ENCODE measurements at regions not wholly inside any gene's neighbourhood (a gene's known extent, or its start where the extent isn't known, plus 50 kb on each side); places are given as distances from the start of the nearest gene placed in this dataset.
"Not testable (repeated sequence)": the region's sequence is repeated elsewhere in the genome, so short reads cannot be mapped to it uniquely, and the experiment has no call there.

DNA sequence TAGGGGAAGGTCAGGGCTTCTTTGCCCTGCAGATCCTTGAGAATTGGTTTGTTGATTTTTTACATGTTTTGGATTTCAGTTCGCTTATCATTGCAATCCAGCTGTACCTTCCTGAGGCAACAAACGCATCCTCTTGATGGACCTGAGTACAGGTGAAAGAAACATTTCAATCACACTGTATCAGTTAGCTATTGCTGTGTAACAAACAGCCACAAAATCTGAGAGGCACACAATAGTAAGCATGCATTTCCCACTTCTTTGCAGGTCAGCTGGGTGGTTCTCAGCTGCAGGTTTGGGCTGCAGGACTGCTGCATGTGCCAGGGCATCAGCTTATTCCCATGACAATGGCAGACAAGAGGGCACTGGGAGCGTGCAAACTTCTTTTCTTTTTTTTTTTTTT lies 586.4 kb downstream of the MATN1 start:
- H3K9me3 ChIP-seq (ENCODE audit: low read length): no peaks in the 10 kb centered on the region
- no peak overlapping the region for H3K4me3 ChIP-seq (ENCODE audit: low read length)
- no peaks in the 10 kb centered on the region for H4K20me1 ChIP-seq (ENCODE audit: insufficient read depth, low read depth, low read length)

DNA sequence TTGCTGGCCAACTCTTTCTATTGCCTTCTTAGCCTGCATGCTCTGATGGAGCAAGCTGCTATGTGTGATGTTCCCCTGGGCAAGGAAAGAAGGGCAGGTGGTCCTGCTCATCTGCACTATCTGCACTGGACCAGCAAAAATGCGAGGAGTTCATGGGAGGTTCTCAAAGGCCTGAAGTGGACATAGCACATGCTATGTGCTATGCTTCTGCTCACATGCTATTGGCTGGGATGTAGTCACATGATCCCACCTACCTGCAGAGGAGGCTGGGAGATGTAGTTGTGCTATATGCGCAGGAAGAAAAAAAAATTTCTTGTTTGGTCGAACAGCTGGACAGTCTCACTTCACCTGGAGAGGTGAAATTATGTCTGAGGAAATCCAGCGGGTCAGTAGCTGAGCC lies 587.7 kb downstream of the MATN1 start:
- Histone ChIP-seq H2AFZ (ENCODE audit: low read length) (no peak overlapping the region), H3K27me3 (ENCODE audit: low read length) (no peaks in the 10 kb centered on the region), H3K9me2 (replicated peaks; ENCODE audit: insufficient read depth, low read length) (no peaks in the 10 kb centered on the region), H4K20me1 (ENCODE audit: insufficient read depth, low read depth, low read length) (no peaks in the 10 kb centered on the region), H3K27ac (ENCODE audit: low read length) (no peak overlapping the region), H3K4me3 (ENCODE audit: low read length) (no peak overlapping the region), H3K9me3 (ENCODE audit: low read length) (no peaks in the 10 kb centered on the region), H3K4me2 (ENCODE audit: low read depth, low read length, poor library complexity, severe bottlenecking) (no peak overlapping the region), H3K36me3 (ENCODE audit: insufficient read depth, low read length) (no peaks in the 10 kb centered on the region), H3K79me2 (ENCODE audit: low read length) (no peaks in the 10 kb centered on the region), H3K4me1 (ENCODE audit: low read length) (no peaks in the 10 kb centered on the region), H3K9ac (ENCODE audit: low read length) (no peak overlapping the region)
- DNase-seq: no peak

More for the DNA sequence above, 586.4 kb downstream of the MATN1 start:
- H3K9ac ChIP-seq (ENCODE audit: low read length): no peak overlapping the region
- no peaks in the 10 kb centered on the region for H3K27me3 ChIP-seq (ENCODE audit: low read length)
- H3K9me2 ChIP-seq (replicated peaks; ENCODE audit: insufficient read depth, low read length): no peaks in the 10 kb centered on the region
- H3K4me1 ChIP-seq (ENCODE audit: low read length): no peaks in the 10 kb centered on the region
- no peak overlapping the region for H3K27ac ChIP-seq (ENCODE audit: low read length)
- no peak for DNase-seq
- H3K79me2 ChIP-seq (ENCODE audit: low read length): no peaks in the 10 kb centered on the region
- H3K4me2 ChIP-seq (ENCODE audit: low read depth, low read length, poor library complexity, severe bottlenecking): no peak overlapping the region
- no peaks in the 10 kb centered on the region for H3K36me3 ChIP-seq (ENCODE audit: insufficient read depth, low read length)
- no peak overlapping the region for H2AFZ ChIP-seq (ENCODE audit: low read length)

DNA sequence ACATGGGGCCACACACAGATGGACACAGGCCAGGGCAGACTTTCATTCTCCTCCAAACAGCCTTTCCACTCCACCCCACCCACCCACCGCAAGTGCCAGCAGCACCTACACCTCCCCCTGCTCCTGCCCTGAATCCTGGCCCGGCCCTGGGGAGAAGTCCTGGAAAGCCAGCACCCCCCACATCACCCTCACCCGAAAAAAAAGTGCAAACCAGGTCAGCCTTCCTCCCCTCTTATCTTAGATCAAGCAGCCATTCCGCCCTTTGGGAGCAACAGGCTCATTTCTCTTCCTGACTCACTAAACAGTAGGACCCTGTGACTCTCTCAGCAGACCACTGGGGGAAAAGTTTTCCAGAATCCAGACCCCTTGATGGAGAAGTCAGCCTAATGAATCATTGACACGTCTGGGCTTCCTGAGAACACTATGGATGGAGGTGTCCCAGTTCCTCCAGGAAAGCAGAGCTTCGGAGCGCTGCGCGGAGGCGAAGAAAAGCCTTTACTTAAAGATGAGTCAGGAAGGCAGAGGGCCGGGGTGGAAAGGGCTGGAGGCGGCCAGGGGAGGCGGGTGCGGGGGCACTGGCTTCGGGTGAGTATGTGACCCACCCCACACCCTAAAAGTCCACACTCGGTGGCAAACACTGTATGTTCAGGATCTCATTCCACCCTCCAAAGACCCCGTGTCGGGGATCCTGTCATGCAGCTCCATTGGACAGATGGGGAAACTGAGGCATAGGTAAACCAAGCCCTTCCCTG lies 588.7 kb downstream of the MATN1 start:
- no peak overlapping the region for H3K4me2 ChIP-seq (ENCODE audit: low read depth, low read length, poor library complexity, severe bottlenecking)
- H3K9me3 ChIP-seq (ENCODE audit: low read length): no peaks in the 10 kb centered on the region
- no peak overlapping the region for H2AFZ ChIP-seq (ENCODE audit: low read length)

GRCh38 chr1:30133414-30134055 lies 589.9 kb downstream of the MATN1 start:
- DNase-seq: no peak
- no peak overlapping the region for H3K4me3 ChIP-seq (ENCODE audit: low read length)
- H3K9me3 ChIP-seq (ENCODE audit: low read length): no peaks in the 10 kb centered on the region
- no peaks in the 10 kb centered on the region for H3K27me3 ChIP-seq (ENCODE audit: low read length)
- H3K9me2 ChIP-seq (replicated peaks; ENCODE audit: insufficient read depth, low read length): no peaks in the 10 kb centered on the region
- no peak overlapping the region for H3K4me2 ChIP-seq (ENCODE audit: low read depth, low read length, poor library complexity, severe bottlenecking)
- no peak overlapping the region for H2AFZ ChIP-seq (ENCODE audit: low read length)
- no peaks in the 10 kb centered on the region for H3K79me2 ChIP-seq (ENCODE audit: low read length)
- no peaks in the 10 kb centered on the region for H4K20me1 ChIP-seq (ENCODE audit: insufficient read depth, low read depth, low read length)
- no peaks in the 10 kb centered on the region for H3K36me3 ChIP-seq (ENCODE audit: insufficient read depth, low read length)
- H3K27ac ChIP-seq (ENCODE audit: low read length): no peak overlapping the region
- H3K4me1 ChIP-seq (ENCODE audit: low read length): no peaks in the 10 kb centered on the region
- H3K9ac ChIP-seq (ENCODE audit: low read length): no peak overlapping the region

More for the DNA sequence above, 588.7 kb downstream of the MATN1 start:
- H3K4me3 ChIP-seq (ENCODE audit: low read length): no peak overlapping the region
- H3K9me2 ChIP-seq (replicated peaks; ENCODE audit: insufficient read depth, low read length): no peaks in the 10 kb centered on the region
- no peaks in the 10 kb centered on the region for H3K36me3 ChIP-seq (ENCODE audit: insufficient read depth, low read length)
- H4K20me1 ChIP-seq (ENCODE audit: insufficient read depth, low read depth, low read length): no peaks in the 10 kb centered on the region
- H3K4me1 ChIP-seq (ENCODE audit: low read length): no peaks in the 10 kb centered on the region
- DNase-seq: no peak
- H3K27ac ChIP-seq (ENCODE audit: low read length): no peak overlapping the region
- H3K9ac ChIP-seq (ENCODE audit: low read length): no peak overlapping the region
- H3K79me2 ChIP-seq (ENCODE audit: low read length): no peaks in the 10 kb centered on the region
- no peaks in the 10 kb centered on the region for H3K27me3 ChIP-seq (ENCODE audit: low read length)

GRCh38 chr1:30132602-30133286 lies 590.6 kb downstream of the MATN1 start:
- H3K4me2 ChIP-seq (ENCODE audit: low read depth, low read length, poor library complexity, severe bottlenecking): no peak overlapping the region
- H3K79me2 ChIP-seq (ENCODE audit: low read length): no peaks in the 10 kb centered on the region

DNA sequence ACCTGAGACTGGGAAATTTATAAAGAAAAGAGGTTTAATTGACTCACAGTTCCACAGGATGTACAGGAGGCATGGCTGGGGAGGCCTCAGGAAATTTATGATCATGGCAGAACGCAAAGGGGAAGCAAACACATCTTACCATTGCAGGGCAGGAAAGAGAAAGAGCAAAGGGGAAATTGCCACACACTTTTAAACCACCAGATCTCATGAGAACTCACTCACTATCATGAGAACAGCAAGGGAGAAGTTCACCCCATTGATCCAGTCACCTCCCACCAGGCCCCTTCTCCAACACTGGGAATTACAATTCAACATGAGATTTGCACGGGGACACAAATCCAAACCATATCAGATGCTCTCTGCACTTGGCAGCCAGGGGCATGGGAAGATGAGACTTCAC lies 592.8 kb downstream of the MATN1 start:
- H3K27me3 ChIP-seq (ENCODE audit: low read length); DNase-seq; H3K79me2 ChIP-seq (ENCODE audit: low read length): not testable (repeated sequence)

More at GRCh38 chr1:30132602-30133286, 590.6 kb downstream of the MATN1 start:
- DNase-seq: no peak
- no peaks in the 10 kb centered on the region for H3K27me3 ChIP-seq (ENCODE audit: low read length)
- no peaks in the 10 kb centered on the region for H3K4me1 ChIP-seq (ENCODE audit: low read length)
- H3K9me2 ChIP-seq (replicated peaks; ENCODE audit: insufficient read depth, low read length): no peaks in the 10 kb centered on the region
- H3K27ac ChIP-seq (ENCODE audit: low read length): no peak overlapping the region
- H2AFZ ChIP-seq (ENCODE audit: low read length): no peak overlapping the region
- no peak overlapping the region for H3K4me3 ChIP-seq (ENCODE audit: low read length)
- H3K9ac ChIP-seq (ENCODE audit: low read length): no peak overlapping the region
- no peaks in the 10 kb centered on the region for H3K9me3 ChIP-seq (ENCODE audit: low read length)
- no peaks in the 10 kb centered on the region for H3K36me3 ChIP-seq (ENCODE audit: insufficient read depth, low read length)
- no peaks in the 10 kb centered on the region for H4K20me1 ChIP-seq (ENCODE audit: insufficient read depth, low read depth, low read length)

GRCh38 chr1:30130099-30130498 lies 593.3 kb downstream of the MATN1 start:
- no peaks in the 10 kb centered on the region for H3K79me2 ChIP-seq (ENCODE audit: low read length)
- DNase-seq: no peak
- no peaks in the 10 kb centered on the region for H3K4me1 ChIP-seq (ENCODE audit: low read length)
- no peak overlapping the region for H3K4me2 ChIP-seq (ENCODE audit: low read depth, low read length, poor library complexity, severe bottlenecking)
- H3K9me2 ChIP-seq (replicated peaks; ENCODE audit: insufficient read depth, low read length): no peaks in the 10 kb centered on the region
- H3K9me3 ChIP-seq (ENCODE audit: low read length): no peaks in the 10 kb centered on the region
- H3K36me3 ChIP-seq (ENCODE audit: insufficient read depth, low read length): no peaks in the 10 kb centered on the region
- no peak overlapping the region for H3K27ac ChIP-seq (ENCODE audit: low read length)
- no peak overlapping the region for H3K9ac ChIP-seq (ENCODE audit: low read length)
- H3K4me3 ChIP-seq (ENCODE audit: low read length): no peak overlapping the region
- no peaks in the 10 kb centered on the region for H4K20me1 ChIP-seq (ENCODE audit: insufficient read depth, low read depth, low read length)
- H2AFZ ChIP-seq (ENCODE audit: low read length): no peak overlapping the region
- H3K27me3 ChIP-seq (ENCODE audit: low read length): no peaks in the 10 kb centered on the region

More for the DNA sequence above, 592.8 kb downstream of the MATN1 start:
- not testable (repeated sequence) for H3K9ac ChIP-seq (ENCODE audit: low read length); H3K4me3 ChIP-seq (ENCODE audit: low read length); H3K36me3 ChIP-seq (ENCODE audit: insufficient read depth, low read length); H3K27ac ChIP-seq (ENCODE audit: low read length); H3K9me2 ChIP-seq (replicated peaks; ENCODE audit: insufficient read depth, low read length); H4K20me1 ChIP-seq (ENCODE audit: insufficient read depth, low read depth, low read length); H3K4me2 ChIP-seq (ENCODE audit: low read depth, low read length, poor library complexity, severe bottlenecking); H2AFZ ChIP-seq (ENCODE audit: low read length); H3K4me1 ChIP-seq (ENCODE audit: low read length); H3K9me3 ChIP-seq (ENCODE audit: low read length)

GRCh38 chr1:30129421-30130055 lies 593.8 kb downstream of the MATN1 start:
- Histone ChIP-seq H3K4me1 (ENCODE audit: low read length) (no peaks in the 10 kb centered on the region), H3K9me3 (ENCODE audit: low read length) (no peaks in the 10 kb centered on the region), H3K27me3 (ENCODE audit: low read length) (no peaks in the 10 kb centered on the region), H4K20me1 (ENCODE audit: insufficient read depth, low read depth, low read length) (no peaks in the 10 kb centered on the region), H3K79me2 (ENCODE audit: low read length) (no peaks in the 10 kb centered on the region), H3K4me3 (ENCODE audit: low read length) (no peak overlapping the region), H3K9me2 (replicated peaks; ENCODE audit: insufficient read depth, low read length) (no peaks in the 10 kb centered on the region), H3K36me3 (ENCODE audit: insufficient read depth, low read length) (no peaks in the 10 kb centered on the region), H3K9ac (ENCODE audit: low read length) (no peak overlapping the region), H3K27ac (ENCODE audit: low read length) (no peak overlapping the region), H3K4me2 (ENCODE audit: low read depth, low read length, poor library complexity, severe bottlenecking) (no peak overlapping the region), H2AFZ (ENCODE audit: low read length) (no peak overlapping the region)
- no peak for DNase-seq
